ENCODE measurements at regions not wholly inside any gene's neighbourhood (a gene's known extent, or its start where the extent isn't known, plus 50 kb on each side); places are given as distances from the start of the nearest gene placed in this dataset.

GRCh38 chr22:27413702-27414101 is 387.9 kb downstream of the MN1 start:
- no peak for DNase-seq (ENCODE audit: low spot score)

- peak; percentile 79 for DNase-seq (ENCODE audit: low spot score)
Observed at GRCh38 chr22:27416511-27417420, 384.8 kb downstream of the MN1 start.

- no peak for DNase-seq (ENCODE audit: low spot score)
Observed at GRCh38 chr22:27417421-27417814, 384.1 kb downstream of the MN1 start.

GRCh38 chr22:27418261-27418660 is 383.3 kb downstream of the MN1 start:
- DNase-seq (ENCODE audit: low spot score), result no peak

- DNase-seq (ENCODE audit: low spot score), result peak; percentile 13
Observed at GRCh38 chr22:27419473-27419872, 382.1 kb downstream of the MN1 start.

- DNase-seq (ENCODE audit: low spot score), result no peak
Observed at GRCh38 chr22:27420195-27420816, 381.2 kb downstream of the MN1 start.

- peak; percentile 49 for DNase-seq (ENCODE audit: low spot score)
Observed at GRCh38 chr22:27420817-27421361, 380.7 kb downstream of the MN1 start.

GRCh38 chr22:27422442-27422841 is 379.1 kb downstream of the MN1 start:
- no peak for DNase-seq (ENCODE audit: low spot score)

- DNase-seq (ENCODE audit: low spot score), result no peak
Observed at GRCh38 chr22:27424319-27424718, 377.2 kb downstream of the MN1 start.

- no peak for DNase-seq (ENCODE audit: low spot score)
Observed at GRCh38 chr22:27429476-27429875, 372.1 kb downstream of the MN1 start.

GRCh38 chr22:27431081-27431480 is 370.5 kb downstream of the MN1 start:
- DNase-seq (ENCODE audit: low spot score), result no peak

GRCh38 chr22:27431896-27432295 is 369.7 kb downstream of the MN1 start:
- DNase-seq (ENCODE audit: low spot score), result no peak

- DNase-seq (ENCODE audit: low spot score), result no peak
Observed at GRCh38 chr22:27433099-27433498, 368.5 kb downstream of the MN1 start.

- no peak for DNase-seq (ENCODE audit: low spot score)
Observed at GRCh38 chr22:27433585-27434190, 367.9 kb downstream of the MN1 start.

GRCh38 chr22:27434898-27435297 is 366.7 kb downstream of the MN1 start:
- no peak for DNase-seq (ENCODE audit: low spot score)

- DNase-seq (ENCODE audit: low spot score), result no peak
Observed at GRCh38 chr22:27435844-27436576, 365.5 kb downstream of the MN1 start.

- DNase-seq (ENCODE audit: low spot score), result no peak
Observed at GRCh38 chr22:27436591-27436990, 365.0 kb downstream of the MN1 start.

- DNase-seq (ENCODE audit: low spot score), result no peak
Observed at GRCh38 chr22:27437570-27437969, 364.0 kb downstream of the MN1 start.

GRCh38 chr22:27438271-27438980 is 363.1 kb downstream of the MN1 start:
- DNase-seq (ENCODE audit: low spot score), result no peak

- DNase-seq (ENCODE audit: low spot score), result no peak
Observed at GRCh38 chr22:27439131-27439530, 362.4 kb downstream of the MN1 start.

GRCh38 chr22:27440304-27440865 is 361.2 kb downstream of the MN1 start:
- no peak for DNase-seq (ENCODE audit: low spot score)
